ENCODE measurements at regions not wholly inside any gene's neighbourhood (a gene's known extent, or its start where the extent isn't known, plus 50 kb on each side); places are given as distances from the start of the nearest gene placed in this dataset.

DNA sequence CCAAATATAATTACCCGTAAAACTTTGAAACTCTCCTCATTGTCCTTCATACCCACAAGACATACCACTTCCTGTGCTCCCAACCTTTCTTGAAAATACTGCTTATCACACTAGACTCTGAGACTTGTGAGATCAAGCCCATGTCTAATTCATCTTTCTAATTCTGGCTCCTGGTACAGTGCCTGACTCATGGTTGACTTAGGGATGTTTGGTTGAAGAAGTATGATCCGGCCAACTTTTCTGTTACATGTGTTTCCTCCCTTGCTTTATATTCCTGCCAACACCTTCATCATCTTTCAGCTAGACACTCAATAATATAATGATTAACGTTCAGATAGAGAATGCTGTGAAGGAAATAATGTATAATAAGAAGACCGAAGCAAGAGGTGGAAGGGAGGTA is 58.2 kb downstream of the MEX3B start:
- ATAC-seq (ENCODE audit: low read depth) (no peak), DNase-seq (ENCODE audit: low spot score) (no peak)
- TF ChIP-seq, protein P1, sequence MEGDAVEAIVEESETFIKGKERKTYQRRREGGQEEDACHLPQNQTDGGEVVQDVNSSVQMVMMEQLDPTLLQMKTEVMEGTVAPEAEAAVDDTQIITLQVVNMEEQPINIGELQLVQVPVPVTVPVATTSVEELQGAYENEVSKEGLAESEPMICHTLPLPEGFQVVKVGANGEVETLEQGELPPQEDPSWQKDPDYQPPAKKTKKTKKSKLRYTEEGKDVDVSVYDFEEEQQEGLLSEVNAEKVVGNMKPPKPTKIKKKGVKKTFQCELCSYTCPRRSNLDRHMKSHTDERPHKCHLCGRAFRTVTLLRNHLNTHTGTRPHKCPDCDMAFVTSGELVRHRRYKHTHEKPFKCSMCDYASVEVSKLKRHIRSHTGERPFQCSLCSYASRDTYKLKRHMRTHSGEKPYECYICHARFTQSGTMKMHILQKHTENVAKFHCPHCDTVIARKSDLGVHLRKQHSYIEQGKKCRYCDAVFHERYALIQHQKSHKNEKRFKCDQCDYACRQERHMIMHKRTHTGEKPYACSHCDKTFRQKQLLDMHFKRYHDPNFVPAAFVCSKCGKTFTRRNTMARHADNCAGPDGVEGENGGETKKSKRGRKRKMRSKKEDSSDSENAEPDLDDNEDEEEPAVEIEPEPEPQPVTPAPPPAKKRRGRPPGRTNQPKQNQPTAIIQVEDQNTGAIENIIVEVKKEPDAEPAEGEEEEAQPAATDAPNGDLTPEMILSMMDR (IDR thresholded peaks at IDR 0.05; ENCODE audit: poor library complexity, severe bottlenecking): no peak
- H3K27ac ChIP-seq (ENCODE audit: poor library complexity, severe bottlenecking): no peak overlapping the region
- H3K27me3 ChIP-seq (ENCODE audit: insufficient read depth, poor library complexity, severe bottlenecking): no peaks in the 10 kb centered on the region
- H3K36me3 ChIP-seq (ENCODE audit: low read depth): no peaks in the 10 kb centered on the region
- no peak overlapping the region for H3K4me3 ChIP-seq (ENCODE audit: severe bottlenecking)
- peaks cover 4% of the 10 kb centered on the region for H3K9me3 ChIP-seq (ENCODE audit: severe bottlenecking)
- no peaks in the 10 kb centered on the region for H3K4me1 ChIP-seq (ENCODE audit: insufficient read depth, poor library complexity, severe bottlenecking)

DNA sequence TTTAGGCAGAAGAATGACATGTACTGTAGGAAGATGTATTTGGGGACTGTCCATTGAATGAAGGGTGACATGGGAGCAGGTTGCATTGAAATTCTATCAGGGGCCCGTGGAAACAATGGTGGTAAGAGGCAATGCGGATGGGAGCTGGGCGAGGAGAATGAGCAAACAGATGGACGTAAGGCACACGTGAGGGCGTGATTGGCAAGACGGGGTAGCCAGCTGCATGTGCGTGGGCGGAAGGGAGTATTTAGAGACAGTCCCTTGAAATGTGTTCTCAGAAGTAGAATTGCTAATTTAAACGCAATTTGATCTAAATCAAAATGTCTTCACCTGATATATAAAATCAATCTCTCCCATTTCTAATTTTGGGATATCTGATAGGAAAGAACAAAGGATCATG is 62.3 kb downstream of the MEX3B start:
- TF ChIP-seq, protein P1 (IDR thresholded peaks at IDR 0.05; ENCODE audit: poor library complexity, severe bottlenecking): no peak

DNA sequence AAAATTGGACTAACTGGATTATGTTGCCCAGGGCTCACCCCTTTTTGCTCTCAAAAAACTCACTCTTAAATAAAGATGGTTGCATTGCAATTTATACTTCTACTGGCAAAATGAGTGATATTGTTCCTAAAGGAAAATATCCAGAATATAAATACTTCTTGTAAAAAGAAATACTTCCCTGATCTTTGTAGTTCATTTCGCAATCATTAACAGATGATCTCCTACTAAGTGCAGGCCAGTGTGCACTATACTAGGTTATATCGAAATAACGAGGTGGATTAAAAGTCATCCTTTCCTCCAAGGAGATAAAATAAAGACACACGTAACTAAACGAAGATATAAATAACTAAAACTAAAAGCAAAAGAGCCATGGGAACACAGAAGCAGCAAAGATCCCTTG is 63.0 kb downstream of the MEX3B start:
- H3K4me3 ChIP-seq (ENCODE audit: severe bottlenecking): no peak overlapping the region
- DNase-seq (ENCODE audit: low spot score): no peak
- no peaks in the 10 kb centered on the region for H3K4me1 ChIP-seq (ENCODE audit: insufficient read depth, poor library complexity, severe bottlenecking)
- no peaks in the 10 kb centered on the region for H3K36me3 ChIP-seq (ENCODE audit: low read depth)
- TF ChIP-seq, protein P1 (IDR thresholded peaks at IDR 0.05; ENCODE audit: poor library complexity, severe bottlenecking): no peak
- ATAC-seq (ENCODE audit: low read depth): no peak
- H3K27ac ChIP-seq (ENCODE audit: poor library complexity, severe bottlenecking): no peak overlapping the region
- H3K27me3 ChIP-seq (ENCODE audit: insufficient read depth, poor library complexity, severe bottlenecking): no peaks in the 10 kb centered on the region
- H3K9me3 ChIP-seq (ENCODE audit: severe bottlenecking): peaks cover 2% of the 10 kb centered on the region

More for the DNA sequence above, 62.3 kb downstream of the MEX3B start:
- ATAC-seq (ENCODE audit: low read depth) (no peak), DNase-seq (ENCODE audit: low spot score) (no peak)
- Histone ChIP-seq H3K4me3 (ENCODE audit: severe bottlenecking) (no peak overlapping the region), H3K27ac (ENCODE audit: poor library complexity, severe bottlenecking) (no peak overlapping the region), H3K4me1 (ENCODE audit: insufficient read depth, poor library complexity, severe bottlenecking) (no peaks in the 10 kb centered on the region), H3K36me3 (ENCODE audit: low read depth) (no peaks in the 10 kb centered on the region), H3K9me3 (ENCODE audit: severe bottlenecking) (no peaks in the 10 kb centered on the region), H3K27me3 (ENCODE audit: insufficient read depth, poor library complexity, severe bottlenecking) (no peaks in the 10 kb centered on the region)

DNA sequence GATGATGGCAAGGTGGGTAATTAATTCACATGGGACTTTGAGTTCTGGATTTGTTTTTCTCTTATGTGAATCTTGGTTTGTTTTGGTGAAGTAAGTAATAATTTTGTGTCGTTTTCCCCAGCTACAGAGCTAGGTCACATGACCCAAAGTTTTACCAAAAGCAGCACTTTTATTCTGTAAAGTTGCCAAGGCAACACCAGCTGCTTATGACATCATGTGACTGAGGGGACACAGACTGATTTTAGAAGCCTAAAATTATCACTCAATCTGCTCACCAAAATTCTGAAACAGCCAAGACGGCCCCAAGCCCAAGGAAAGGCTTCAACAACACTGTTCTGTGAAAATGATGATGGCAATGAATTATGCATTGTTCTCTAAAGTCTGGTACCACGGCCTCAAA is 63.9 kb downstream of the MEX3B start:
- Histone ChIP-seq H3K9me3 (ENCODE audit: severe bottlenecking) (peaks cover 6% of the 10 kb centered on the region), H3K27ac (ENCODE audit: poor library complexity, severe bottlenecking) (no peak overlapping the region), H3K4me1 (ENCODE audit: insufficient read depth, poor library complexity, severe bottlenecking) (no peaks in the 10 kb centered on the region), H3K27me3 (ENCODE audit: insufficient read depth, poor library complexity, severe bottlenecking) (no peaks in the 10 kb centered on the region), H3K4me3 (ENCODE audit: severe bottlenecking) (no peak overlapping the region), H3K36me3 (ENCODE audit: low read depth) (no peaks in the 10 kb centered on the region)
- TF ChIP-seq, protein P1 (IDR thresholded peaks at IDR 0.05; ENCODE audit: poor library complexity, severe bottlenecking): no peak
- DNase-seq (ENCODE audit: low spot score) (no peak), ATAC-seq (ENCODE audit: low read depth) (no peak)

DNA sequence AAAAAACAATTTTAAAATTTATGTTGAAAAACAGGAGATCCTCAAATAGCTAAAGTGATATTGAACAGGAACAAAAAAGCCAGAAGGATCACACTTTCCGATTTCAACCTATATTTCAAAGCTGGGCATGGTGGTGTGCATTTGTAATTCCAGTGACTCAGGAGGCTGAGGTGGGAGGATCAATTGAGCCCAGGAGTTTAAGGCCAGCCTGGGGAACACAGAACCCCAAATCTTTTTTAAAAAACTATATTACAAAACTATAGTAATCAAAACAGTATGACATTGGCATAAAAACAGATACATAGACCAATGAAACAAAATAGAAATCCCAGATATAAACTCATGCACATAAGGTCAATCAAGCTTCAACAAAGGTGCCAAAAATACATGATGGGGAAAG is 68.4 kb downstream of the MEX3B start:
- TF ChIP-seq, protein P1 (IDR thresholded peaks at IDR 0.05; ENCODE audit: poor library complexity, severe bottlenecking): no peak
- ATAC-seq (ENCODE audit: low read depth): no peak

More for the DNA sequence above, 68.4 kb downstream of the MEX3B start:
- Histone ChIP-seq H3K36me3 (ENCODE audit: low read depth) (no peaks in the 10 kb centered on the region), H3K4me3 (ENCODE audit: severe bottlenecking) (no peak overlapping the region), H3K27ac (ENCODE audit: poor library complexity, severe bottlenecking) (no peak overlapping the region), H3K4me1 (ENCODE audit: insufficient read depth, poor library complexity, severe bottlenecking) (no peaks in the 10 kb centered on the region), H3K9me3 (ENCODE audit: severe bottlenecking) (peaks cover 6% of the 10 kb centered on the region), H3K27me3 (ENCODE audit: insufficient read depth, poor library complexity, severe bottlenecking) (no peaks in the 10 kb centered on the region)
- DNase-seq (ENCODE audit: low spot score): no peak

Measured in RWPE2 (cell line).